ENCODE measurements at regions not wholly inside any gene's neighbourhood (a gene's known extent, or its start where the extent isn't known, plus 50 kb on each side); places are given as distances from the start of the nearest gene placed in this dataset.
"Not testable (repeated sequence)": the region's sequence is repeated elsewhere in the genome, so short reads cannot be mapped to it uniquely, and the experiment has no call there.

- not testable (repeated sequence) for TF ChIP-seq CTCF (conservative IDR thresholded peaks at IDR 0.05); EZH2 (IDR thresholded peaks at IDR 0.05; ENCODE audit: low read depth)
These were observed 130.5 kb downstream of the POTEM start for GRCh38 chr14:19097750-19098149.
